ENCODE measurements at regions not wholly inside any gene's neighbourhood (a gene's known extent, or its start where the extent isn't known, plus 50 kb on each side); places are given as distances from the start of the nearest gene placed in this dataset.

- TF ChIP-seq CTCF (IDR thresholded peaks at IDR 0.05) = no peak
- TF ChIP-seq POLR2A (IDR thresholded peaks at IDR 0.05) = no peak
These were observed 90.7 kb upstream of the MBNL2 start for GRCh38 chr13:97131447-97131846.

All from lower leg skin (tissue), 3 donors.